HG03175 (cell line): ENCODE measurements at regions not wholly inside any gene's neighbourhood (a gene's known extent, or its start where the extent isn't known, plus 50 kb on each side); places are given as distances from the start of the nearest gene placed in this dataset.

Experiments
- ATAC-seq: cut with Tn5 transposase; IDR thresholded peaks from one replicate; pipeline ENCODE4 v1.9.1; 2021; ENCODE audit warnings: mild to moderate bottlenecking, moderate library complexity; ENCODE audit not compliant: unreplicated experiment

GRCh38 chr17:72063756-72064450 lies 56.9 kb upstream of the SOX9 start:
- no peak for ATAC-seq

DNA sequence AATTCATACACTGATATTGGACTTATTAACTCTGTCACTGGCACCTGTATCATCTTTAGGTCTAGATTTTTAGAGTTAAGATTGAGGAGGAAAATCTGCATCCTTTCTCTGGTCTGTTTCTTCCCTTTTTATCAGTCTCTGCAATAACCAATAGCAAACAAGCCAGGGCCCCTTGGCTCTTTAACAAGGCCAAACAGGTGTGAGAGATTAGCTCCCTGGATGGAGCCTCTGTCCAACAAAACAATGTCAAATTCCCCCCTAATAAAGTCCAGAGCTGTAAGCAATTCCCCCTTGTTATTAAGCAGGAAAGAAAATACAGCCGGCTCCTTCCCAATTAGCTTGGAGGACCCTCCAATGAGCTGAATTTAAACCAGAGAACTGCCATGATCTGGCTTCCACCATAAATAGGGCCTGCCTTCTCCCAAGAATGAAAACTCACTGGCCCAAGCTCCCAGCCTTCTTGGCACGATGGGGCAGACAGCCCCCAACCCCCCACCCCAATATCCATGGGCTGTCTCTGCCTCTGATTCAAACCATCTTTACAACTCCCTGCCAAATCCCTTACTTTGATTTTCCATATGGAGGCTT lies 56.1 kb upstream of the SOX9 start:
- ATAC-seq, result no peak

DNA sequence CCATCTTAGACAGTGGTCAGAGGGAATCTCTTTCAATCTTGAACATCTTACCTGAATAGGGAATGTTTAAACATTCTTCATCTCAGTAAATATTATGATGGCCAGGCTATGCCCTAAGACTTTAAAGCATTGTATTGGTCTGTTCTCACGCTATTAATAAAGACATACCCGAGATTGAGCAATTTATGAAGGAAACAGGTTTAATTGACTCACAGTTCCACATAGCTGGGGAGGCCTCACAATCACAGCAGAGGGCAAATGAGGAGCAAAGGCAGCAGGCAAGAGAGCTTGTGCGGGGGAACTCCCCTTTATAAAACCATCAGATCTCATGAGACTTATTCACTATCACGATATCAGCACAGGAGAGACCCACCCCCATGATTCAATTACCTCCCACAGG lies 55.3 kb upstream of the SOX9 start:
- no peak for ATAC-seq

GRCh38 chr17:72068643-72069042 lies 52.2 kb upstream of the SOX9 start:
- ATAC-seq, result no peak

DNA sequence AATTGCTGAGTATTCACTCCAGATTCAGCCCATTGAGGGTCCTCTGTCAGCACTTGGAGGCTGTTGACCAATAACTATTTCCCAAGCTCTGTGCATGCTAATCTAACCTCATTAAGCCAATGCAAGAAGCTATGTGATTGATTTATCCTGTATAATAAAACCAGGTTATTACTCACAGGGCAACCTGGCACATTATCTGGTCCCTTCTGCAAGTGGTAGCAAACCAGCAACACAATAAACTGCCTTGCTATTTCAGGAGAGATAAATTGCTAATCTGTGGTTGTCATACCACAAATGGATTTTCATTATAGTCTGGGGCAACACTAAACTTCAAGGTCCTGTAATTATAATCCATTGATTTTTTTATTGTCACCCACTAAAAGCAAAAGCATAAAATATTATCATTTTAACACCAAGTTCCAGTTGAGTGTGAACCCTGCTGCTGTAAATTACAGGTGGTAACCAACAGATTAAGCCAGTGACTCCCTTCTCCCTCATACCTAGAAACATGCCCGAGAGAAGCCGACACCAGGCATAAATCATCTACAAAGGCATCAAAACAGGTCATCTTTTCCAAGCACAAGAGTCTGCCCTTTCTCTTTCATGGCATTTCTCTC lies 51.1 kb upstream of the SOX9 start:
- ATAC-seq, result no peak
